ENCODE measurements at regions not wholly inside any gene's neighbourhood (a gene's known extent, or its start where the extent isn't known, plus 50 kb on each side); places are given as distances from the start of the nearest gene placed in this dataset.

DNA sequence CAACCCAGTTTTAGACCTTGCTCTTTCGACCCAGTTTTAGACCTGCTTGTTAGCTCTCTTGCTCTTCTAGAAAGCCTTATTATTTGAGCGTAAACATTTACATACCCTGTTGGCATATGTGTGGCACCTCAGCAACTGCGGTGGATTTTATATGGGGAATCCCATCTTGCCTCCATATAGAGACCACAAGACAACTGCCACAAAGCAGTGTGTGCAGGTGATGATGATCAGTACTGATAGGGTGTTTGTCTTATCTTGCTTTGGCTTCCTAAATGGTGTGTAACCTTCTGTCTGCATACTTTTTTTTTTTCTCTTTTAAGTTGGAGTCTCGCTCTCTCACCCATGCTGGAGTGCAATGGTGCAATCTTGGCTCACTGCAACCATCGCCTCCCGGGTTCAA is 1270.8 kb downstream of the MRPL39 start:
- TF ChIP-seq, protein P1, sequence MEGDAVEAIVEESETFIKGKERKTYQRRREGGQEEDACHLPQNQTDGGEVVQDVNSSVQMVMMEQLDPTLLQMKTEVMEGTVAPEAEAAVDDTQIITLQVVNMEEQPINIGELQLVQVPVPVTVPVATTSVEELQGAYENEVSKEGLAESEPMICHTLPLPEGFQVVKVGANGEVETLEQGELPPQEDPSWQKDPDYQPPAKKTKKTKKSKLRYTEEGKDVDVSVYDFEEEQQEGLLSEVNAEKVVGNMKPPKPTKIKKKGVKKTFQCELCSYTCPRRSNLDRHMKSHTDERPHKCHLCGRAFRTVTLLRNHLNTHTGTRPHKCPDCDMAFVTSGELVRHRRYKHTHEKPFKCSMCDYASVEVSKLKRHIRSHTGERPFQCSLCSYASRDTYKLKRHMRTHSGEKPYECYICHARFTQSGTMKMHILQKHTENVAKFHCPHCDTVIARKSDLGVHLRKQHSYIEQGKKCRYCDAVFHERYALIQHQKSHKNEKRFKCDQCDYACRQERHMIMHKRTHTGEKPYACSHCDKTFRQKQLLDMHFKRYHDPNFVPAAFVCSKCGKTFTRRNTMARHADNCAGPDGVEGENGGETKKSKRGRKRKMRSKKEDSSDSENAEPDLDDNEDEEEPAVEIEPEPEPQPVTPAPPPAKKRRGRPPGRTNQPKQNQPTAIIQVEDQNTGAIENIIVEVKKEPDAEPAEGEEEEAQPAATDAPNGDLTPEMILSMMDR (IDR thresholded peaks at IDR 0.05; ENCODE audit: extremely low read depth in 1 of 2, insufficient read depth in 1 of 2, low read depth in 1 of 2, low read length in 2 of 2), result no peak
- TF ChIP-seq EZH2 (IDR thresholded peaks at IDR 0.05; ENCODE audit: borderline replicate concordance, low read depth, low read length, severe bottlenecking), result no peak
- TF ChIP-seq, protein P2, sequence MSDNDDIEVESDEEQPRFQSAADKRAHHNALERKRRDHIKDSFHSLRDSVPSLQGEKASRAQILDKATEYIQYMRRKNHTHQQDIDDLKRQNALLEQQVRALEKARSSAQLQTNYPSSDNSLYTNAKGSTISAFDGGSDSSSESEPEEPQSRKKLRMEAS (IDR thresholded peaks at IDR 0.05; ENCODE audit: insufficient read depth, insufficient read length), result no peak
- no peak for TF ChIP-seq POLR2A (IDR thresholded peaks at IDR 0.05; ENCODE audit: low read depth, low read length)
- TF ChIP-seq GATA2 (IDR thresholded peaks at IDR 0.05; ENCODE audit: insufficient read depth, insufficient read length, low read depth, low read length), result no peak
- TF ChIP-seq JUN (IDR thresholded peaks at IDR 0.05; ENCODE audit: borderline replicate concordance, insufficient read depth, insufficient read length, low read depth), result no peak

All from endothelial cell of umbilical vein (primary cell).